H9 (cell line): ENCODE measurements at regions not wholly inside any gene's neighbourhood (a gene's known extent, or its start where the extent isn't known, plus 50 kb on each side); places are given as distances from the start of the nearest gene placed in this dataset.

Experiments
- DNase-seq: peaks from one replicate; pipeline ENCODE4 v3.0.0-alpha.2; 2017
- H2AFZ ChIP-seq: one replicate; pipeline ENCODE4 v1.6.1; 2013; ENCODE audit warnings: mild to moderate bottlenecking, low read length, control low read depth, moderate library complexity
- H2AK5ac ChIP-seq: 2 replicates; pipeline ENCODE4 v1.6.1; 2013; ENCODE audit warnings: low read length, control low read depth, mixed read lengths; ENCODE audit not compliant: insufficient read length
- H2BK120ac ChIP-seq: one replicate; pipeline ENCODE4 v1.6.1; 2013; ENCODE audit warnings: low read depth, mild to moderate bottlenecking, low read length, control low read depth, inconsistent platforms; ENCODE audit not compliant: poor library complexity, severe bottlenecking
- H2BK12ac ChIP-seq: 2 replicates; pipeline ENCODE4 v1.6.1; 2013; ENCODE audit warnings: low read length, control low read depth, mixed read lengths, low read depth; ENCODE audit not compliant: insufficient read length
- H2BK15ac ChIP-seq: 2 replicates; pipeline ENCODE4 v1.6.1; 2013; ENCODE audit warnings: low read depth, low read length, control low read depth
- H2BK20ac ChIP-seq: one replicate; pipeline ENCODE4 v1.6.1; 2013; ENCODE audit warnings: low read depth, mild to moderate bottlenecking, low read length, control low read depth, inconsistent platforms; ENCODE audit not compliant: poor library complexity, severe bottlenecking
- H2BK5ac ChIP-seq: 2 replicates; pipeline ENCODE4 v1.6.1; 2013; ENCODE audit warnings: low read length, control low read depth, mixed read lengths; ENCODE audit not compliant: insufficient read length
- H3K14ac ChIP-seq: 2 replicates; pipeline ENCODE4 v1.6.1; 2013; ENCODE audit warnings: low read length, control low read depth; ENCODE audit not compliant: insufficient read depth
- H3K18ac ChIP-seq: 2 replicates; pipeline ENCODE4 v1.6.1; 2013; ENCODE audit warnings: low read depth, mild to moderate bottlenecking, mixed read lengths, low read length, control low read depth; ENCODE audit not compliant: insufficient read length
- H3K23ac ChIP-seq: 2 replicates; pipeline ENCODE4 v1.6.1; 2013; ENCODE audit warnings: low read length, control low read depth, mixed read lengths, low read depth; ENCODE audit not compliant: insufficient read length
- H3K23me2 ChIP-seq: 2 replicates; pipeline ENCODE4 v1.6.1; 2013; ENCODE audit warnings: low read depth, mild to moderate bottlenecking, mixed read lengths, low read length, control low read depth; ENCODE audit not compliant: insufficient read length, poor library complexity, severe bottlenecking
- H3K27ac ChIP-seq: 2 replicates; pipeline ENCODE4 v1.5.1; 2013; ENCODE audit warnings: low read length, control low read depth, mixed read lengths, low read depth; ENCODE audit not compliant: insufficient read length
- H3K27me3 ChIP-seq: 2 replicates; pipeline ENCODE4 v1.6.1; 2013; ENCODE audit warnings: low read length, control low read depth, inconsistent platforms; ENCODE audit not compliant: insufficient read depth
- H3K4ac ChIP-seq: 2 replicates; pipeline ENCODE4 v1.6.1; 2013; ENCODE audit warnings: low read depth, mild to moderate bottlenecking, control low read depth, inconsistent platforms, low read length, moderate library complexity
- H3K4me1 ChIP-seq: 2 replicates; pipeline ENCODE4 v1.6.1; 2013; ENCODE audit warnings: low read length, control low read depth, inconsistent platforms; ENCODE audit not compliant: insufficient read depth
- H3K4me2 ChIP-seq: 2 replicates; pipeline ENCODE4 v1.6.1; 2013; ENCODE audit warnings: low read length, control low read depth, mixed read lengths; ENCODE audit not compliant: insufficient read length, insufficient read depth
- H3K56ac ChIP-seq: 2 replicates; pipeline ENCODE4 v1.6.1; 2013; ENCODE audit warnings: low read depth, mild to moderate bottlenecking, mixed read lengths, low read length, control low read depth; ENCODE audit not compliant: insufficient read length
- H3K79me1 ChIP-seq: 2 replicates; pipeline ENCODE4 v1.6.1; 2013; ENCODE audit warnings: low read depth, mild to moderate bottlenecking, moderate library complexity, low read length, control low read depth, inconsistent platforms; ENCODE audit not compliant: insufficient read depth, poor library complexity, severe bottlenecking
- H3K79me2 ChIP-seq: 2 replicates; pipeline ENCODE4 v1.6.1; 2013; ENCODE audit warnings: low read length, control low read depth, inconsistent platforms; ENCODE audit not compliant: insufficient read depth
- H3K9ac ChIP-seq: 2 replicates; pipeline ENCODE4 v1.6.1; 2013; ENCODE audit warnings: low read length, control low read depth, mixed read lengths; ENCODE audit not compliant: insufficient read length; ENCODE audit errors: extremely low read depth
- H3K9me3 ChIP-seq: one replicate; pipeline ENCODE4 v1.6.1; 2013; ENCODE audit warnings: low read depth, low read length, inconsistent platforms; ENCODE audit not compliant: control insufficient read depth
- H3T11ph ChIP-seq: one replicate; pipeline ENCODE4 v1.6.1; 2013; ENCODE audit warnings: mild to moderate bottlenecking, low read length, control low read depth, inconsistent platforms
- H4K20me1 ChIP-seq: one replicate; pipeline ENCODE4 v1.6.1; 2013; ENCODE audit not compliant: control insufficient read depth, insufficient read length, insufficient read depth
- H4K5ac ChIP-seq: 2 replicates; pipeline ENCODE4 v1.6.1; 2013; ENCODE audit warnings: low read depth, mild to moderate bottlenecking, mixed read lengths, low read length, control low read depth; ENCODE audit not compliant: insufficient read length
- H4K8ac ChIP-seq: replicated peaks from 2 replicates; pipeline ENCODE4 v1.6.1; 2013; ENCODE audit warnings: low read length, control low read depth, mixed read lengths, low read depth; ENCODE audit not compliant: insufficient read length
- H4K91ac ChIP-seq: 2 replicates; pipeline ENCODE4 v1.6.1; 2013; ENCODE audit warnings: low read depth, mild to moderate bottlenecking, moderate library complexity, mixed read lengths, low read length, control low read depth; ENCODE audit not compliant: insufficient read length
- H3K27ac Mint-ChIP-seq, 3 experiments: 2 replicates in 2 of 3; 3 replicates in 1 of 3; pipeline ENCODE4 v1.8.0; 2020 to 2021; ENCODE audit warnings: mixed read lengths in 3 of 3, mild to moderate bottlenecking in 1 of 3, moderate library complexity in 1 of 3
- H3K27me3 Mint-ChIP-seq: 2 replicates; pipeline ENCODE4 v1.8.0; 2021; ENCODE audit warnings: low read depth, mild to moderate bottlenecking, moderate library complexity, mixed read lengths
- H3K36me3 Mint-ChIP-seq, 3 experiments: 2 replicates in 2 of 3; 3 replicates in 1 of 3; pipeline ENCODE4 v1.8.0; 2020 to 2021; ENCODE audit warnings: low read depth in 3 of 3, mixed read lengths in 3 of 3; ENCODE audit not compliant: insufficient read depth in 1 of 3
- H3K4me1 Mint-ChIP-seq, 2 experiments: 2 replicates each; pipeline ENCODE4 v1.8.0; 2020; ENCODE audit warnings: mixed read lengths in 2 of 2
- H3K4me3 Mint-ChIP-seq, 2 experiments: 2 replicates in 1 of 2; 3 replicates in 1 of 2; pipeline ENCODE4 v1.8.0; 2020 to 2021; ENCODE audit warnings: mild to moderate bottlenecking in 2 of 2, mixed read lengths in 2 of 2, moderate library complexity in 1 of 2
- H3K9me3 Mint-ChIP-seq, 2 experiments: 2 replicates in 1 of 2; 3 replicates in 1 of 2; pipeline ENCODE4 v1.8.0; 2020; ENCODE audit warnings: mild to moderate bottlenecking in 2 of 2, mixed read lengths in 2 of 2, moderate library complexity in 1 of 2
- CTCF ChIP-seq: fragments of 200-600 bp; sonication (generic); conservative IDR thresholded peaks from 3 replicates; pipeline ENCODE4 v1.8.0; 2021; ENCODE audit warnings: antibody characterized with exemption, mild to moderate bottlenecking
- WGBS: extraction: QIAGEN DNeasy Blood & Tissue Kit; methylation state at CpG from one replicate; pipeline ENCODE4 v1.1.7; 2013; ENCODE audit warnings: missing lambda C conversion rate, low lambda C conversion rate, mixed read lengths; ENCODE audit not compliant: insufficient read length; ENCODE audit errors: extremely low coverage; 5-methylcytosine and 5-hydroxymethylcytosine counted together

- H2BK20ac ChIP-seq: no peak overlapping the region
- H2AFZ ChIP-seq: no peak overlapping the region
- no CpG with 5 or more reads among the region's 4 CpGs for WGBS
- H3K18ac ChIP-seq: no peak overlapping the region
- no peak overlapping the region for H2BK120ac ChIP-seq
- no peak overlapping the region for H2BK5ac ChIP-seq
- H3T11ph ChIP-seq: no peak overlapping the region
- H3K9ac ChIP-seq: no peak overlapping the region
- no peak overlapping the region for H3K14ac ChIP-seq
- no peaks in the 10 kb centered on the region for H3K23me2 ChIP-seq
- H2BK12ac ChIP-seq: no peak overlapping the region
- Mint-ChIP-seq H3K4me3 (no peak overlapping the region), H3K4me1 (peaks cover 2 to 3% of the 10 kb centered on the region in 2 experiments; a peak in 1 of 4 replicates), H3K27me3 (no peaks in the 10 kb centered on the region), H3K9me3 (peaks cover 5% of the 10 kb centered on the region in 2 experiments; a peak in 4 of 5 replicates), H3K27ac (no peak overlapping the region), H3K36me3 (peaks cover 2 to 7% (median 3%) of the 10 kb centered on the region in 3 experiments; a peak in 3 of 7 replicates)
- no peak for DNase-seq
- H3K27me3 ChIP-seq: no peaks in the 10 kb centered on the region
- H4K91ac ChIP-seq: no peak overlapping the region
- peaks cover 10% of the 10 kb centered on the region for H3K9me3 ChIP-seq
- H3K4me1 ChIP-seq: no peaks in the 10 kb centered on the region
- H3K56ac ChIP-seq: no peak overlapping the region
- no peak overlapping the region for H3K23ac ChIP-seq
- H3K79me2 ChIP-seq: no peaks in the 10 kb centered on the region
- no peak overlapping the region for H2BK15ac ChIP-seq
- no peaks in the 10 kb centered on the region for H3K79me1 ChIP-seq
- H4K20me1 ChIP-seq: no peaks in the 10 kb centered on the region
- H4K8ac ChIP-seq: no peak overlapping the region
- no peak overlapping the region for H3K4ac ChIP-seq
- H3K27ac ChIP-seq: no peak overlapping the region
- H4K5ac ChIP-seq: no peak overlapping the region
- TF ChIP-seq CTCF: no peak
- no peak overlapping the region for H3K4me2 ChIP-seq
- H2AK5ac ChIP-seq: no peak overlapping the region
Observed at GRCh38 chr1:195788721-195789120, 819.5 kb downstream of the KCNT2 start.
